ENCODE measurements at regions not wholly inside any gene's neighbourhood (a gene's known extent, or its start where the extent isn't known, plus 50 kb on each side); places are given as distances from the start of the nearest gene placed in this dataset.

- H3K9me3 ChIP-seq = no peaks in the 10 kb centered on the region
- H3K27me3 ChIP-seq = peaks cover 0 to 32% (median 0%) of the 10 kb centered on the region in 7 donors
- no peaks in the 10 kb centered on the region for H3K36me3 ChIP-seq
- TF ChIP-seq, protein P1, sequence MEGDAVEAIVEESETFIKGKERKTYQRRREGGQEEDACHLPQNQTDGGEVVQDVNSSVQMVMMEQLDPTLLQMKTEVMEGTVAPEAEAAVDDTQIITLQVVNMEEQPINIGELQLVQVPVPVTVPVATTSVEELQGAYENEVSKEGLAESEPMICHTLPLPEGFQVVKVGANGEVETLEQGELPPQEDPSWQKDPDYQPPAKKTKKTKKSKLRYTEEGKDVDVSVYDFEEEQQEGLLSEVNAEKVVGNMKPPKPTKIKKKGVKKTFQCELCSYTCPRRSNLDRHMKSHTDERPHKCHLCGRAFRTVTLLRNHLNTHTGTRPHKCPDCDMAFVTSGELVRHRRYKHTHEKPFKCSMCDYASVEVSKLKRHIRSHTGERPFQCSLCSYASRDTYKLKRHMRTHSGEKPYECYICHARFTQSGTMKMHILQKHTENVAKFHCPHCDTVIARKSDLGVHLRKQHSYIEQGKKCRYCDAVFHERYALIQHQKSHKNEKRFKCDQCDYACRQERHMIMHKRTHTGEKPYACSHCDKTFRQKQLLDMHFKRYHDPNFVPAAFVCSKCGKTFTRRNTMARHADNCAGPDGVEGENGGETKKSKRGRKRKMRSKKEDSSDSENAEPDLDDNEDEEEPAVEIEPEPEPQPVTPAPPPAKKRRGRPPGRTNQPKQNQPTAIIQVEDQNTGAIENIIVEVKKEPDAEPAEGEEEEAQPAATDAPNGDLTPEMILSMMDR (IDR thresholded peaks at IDR 0.05) = no peak
- H3K4me1 ChIP-seq = peaks cover 0 to 4% (median 0%) of the 10 kb centered on the region in 9 donors
- DNase-seq (no peak), ATAC-seq (no peak)
- no peak overlapping the region for H3K4me3 ChIP-seq
- H3K27ac ChIP-seq = no peak overlapping the region
- intact Hi-C loops (cut with DNase I) = no loop called here
- 93 to 96% methylated on average over 7 of the region's 7 CpGs for WGBS, 2 donors
Observed at GRCh38 chr6:170473801-170474200, 79.3 kb downstream of the PSMB1 start.

DNA sequence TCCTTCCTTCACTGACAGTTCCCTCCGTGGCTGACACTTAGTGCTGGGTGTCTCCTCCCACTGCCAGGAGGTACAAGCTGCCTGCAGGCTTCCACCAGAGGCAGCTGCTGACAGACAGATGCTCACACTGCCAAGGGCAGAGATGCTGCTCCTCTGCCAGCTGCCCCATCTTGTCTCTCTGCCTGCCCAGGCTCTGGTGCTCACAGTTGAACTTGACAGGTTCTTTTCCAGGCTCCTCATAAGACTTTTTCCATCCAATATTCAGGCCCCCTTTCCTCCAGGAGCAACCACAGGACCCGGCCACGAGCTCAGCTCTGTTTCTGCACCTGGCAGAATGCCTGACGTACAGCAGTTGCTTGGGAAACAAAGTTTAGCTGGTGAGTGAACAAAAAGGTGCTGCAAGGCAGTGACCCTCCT lies 79.8 kb downstream of the PSMB1 start:
- WGBS, 2 donors = 16 to 26% methylated on average over 4 of the region's 4 CpGs
- H3K36me3 ChIP-seq = no peaks in the 10 kb centered on the region
- H3K4me3 ChIP-seq = no peak overlapping the region
- peak in 7 of 8 donors; percentile 55 to 87 (median 75) for ATAC-seq
- TF ChIP-seq, protein P1 (IDR thresholded peaks at IDR 0.05) = no peak
- H3K9me3 ChIP-seq = no peaks in the 10 kb centered on the region
- no peak overlapping the region for H3K27ac ChIP-seq
- intact Hi-C loops (cut with DNase I) = no loop called here
- peaks cover 0 to 32% (median 0%) of the 10 kb centered on the region in 7 donors for H3K27me3 ChIP-seq
- H3K4me1 ChIP-seq = peaks cover 0 to 4% (median 0%) of the 10 kb centered on the region in 9 donors
- peak in 1 of 2 donors; percentile 43 for DNase-seq

- no peak overlapping the region for H3K27ac ChIP-seq
- H3K4me3 ChIP-seq = no peak overlapping the region
- H3K4me1 ChIP-seq = peaks cover 0 to 4% (median 0%) of the 10 kb centered on the region in 9 donors
- ATAC-seq (no peak), DNase-seq (no peak)
- intact Hi-C loops (cut with DNase I) = no loop called here
- H3K9me3 ChIP-seq = peaks cover 0 to 5% (median 0%) of the 10 kb centered on the region in 11 donors
- H3K36me3 ChIP-seq = no peaks in the 10 kb centered on the region
- peaks cover 0 to 32% (median 0%) of the 10 kb centered on the region in 7 donors for H3K27me3 ChIP-seq
- TF ChIP-seq, protein P1 (IDR thresholded peaks at IDR 0.05) = no peak
- 80 to 83% methylated on average over 5 of the region's 5 CpGs for WGBS, 2 donors
Observed at GRCh38 chr6:170471491-170471890, 81.6 kb downstream of the PSMB1 start.

GRCh38 chr6:170470734-170471133 lies 82.4 kb downstream of the PSMB1 start:
- no peaks in the 10 kb centered on the region for H3K36me3 ChIP-seq
- H3K27me3 ChIP-seq = peaks cover 0 to 32% (median 0%) of the 10 kb centered on the region in 7 donors
- peaks cover 0 to 4% (median 0%) of the 10 kb centered on the region in 9 donors for H3K4me1 ChIP-seq
- WGBS, 2 donors = 22 to 23% methylated on average over 7 of the region's 7 CpGs
- no peak overlapping the region for H3K27ac ChIP-seq
- H3K4me3 ChIP-seq = no peak overlapping the region
- ATAC-seq = no peak
- intact Hi-C loops (cut with DNase I) = no loop called here
- DNase-seq = no peak
- TF ChIP-seq, protein P1 (IDR thresholded peaks at IDR 0.05) = no peak
- peaks cover 0 to 5% (median 0%) of the 10 kb centered on the region in 11 donors for H3K9me3 ChIP-seq

Measured in heart right ventricle (tissue), 16 donors.